DND-41 (cell line): ENCODE measurements at regions not wholly inside any gene's neighbourhood (a gene's known extent, or its start where the extent isn't known, plus 50 kb on each side); places are given as distances from the start of the nearest gene placed in this dataset.

ENCODE experiments used
- EZH2 ChIP-seq: IDR thresholded peaks from 3 replicates; pipeline ENCODE4 v1.6.1; 2012; ENCODE audit warnings: borderline replicate concordance, low read depth, mild to moderate bottlenecking, moderate library complexity, low read length, inconsistent platforms; ENCODE audit not compliant: severe bottlenecking
- TF ChIP-seq, protein P1 (sequence below): IDR thresholded peaks from 2 replicates; pipeline ENCODE4 v1.5.1; 2012; ENCODE audit warnings: borderline replicate concordance, low read length, moderate library complexity, mild to moderate bottlenecking; ENCODE audit not compliant: poor library complexity, severe bottlenecking; ENCODE audit errors: extremely low read depth

DNA sequence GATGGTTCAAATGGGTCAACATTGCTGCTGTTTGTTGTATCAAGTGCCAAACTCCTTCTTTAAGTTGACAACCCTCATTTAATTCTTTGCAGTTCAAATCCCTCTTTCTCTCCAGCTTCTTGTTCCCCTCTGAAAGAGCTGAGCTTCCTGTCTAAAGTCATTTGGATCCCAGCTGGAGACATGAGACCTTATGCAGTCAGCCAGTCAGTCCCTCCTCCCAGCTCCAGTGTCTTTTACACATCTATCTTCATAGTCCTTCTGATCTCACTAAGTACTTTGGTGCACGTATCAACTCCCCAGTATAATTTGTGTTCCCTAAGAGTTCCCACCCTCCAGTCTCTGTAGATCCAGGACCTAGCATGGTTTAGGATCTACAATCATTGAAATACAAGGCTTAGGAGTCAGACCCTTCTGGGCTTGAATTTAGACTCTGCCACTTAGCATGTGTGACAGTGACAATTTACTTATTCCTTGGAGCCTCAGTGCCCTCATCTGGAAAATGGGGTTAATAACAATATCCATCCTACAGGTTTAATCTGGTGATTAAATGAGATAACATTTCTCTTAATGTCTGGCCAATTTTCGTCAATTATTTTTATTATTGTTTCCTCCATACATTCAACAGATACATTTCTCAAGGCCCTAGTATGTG lies 102.8 kb upstream of the SEMA6D start:
- TF ChIP-seq, protein P1, sequence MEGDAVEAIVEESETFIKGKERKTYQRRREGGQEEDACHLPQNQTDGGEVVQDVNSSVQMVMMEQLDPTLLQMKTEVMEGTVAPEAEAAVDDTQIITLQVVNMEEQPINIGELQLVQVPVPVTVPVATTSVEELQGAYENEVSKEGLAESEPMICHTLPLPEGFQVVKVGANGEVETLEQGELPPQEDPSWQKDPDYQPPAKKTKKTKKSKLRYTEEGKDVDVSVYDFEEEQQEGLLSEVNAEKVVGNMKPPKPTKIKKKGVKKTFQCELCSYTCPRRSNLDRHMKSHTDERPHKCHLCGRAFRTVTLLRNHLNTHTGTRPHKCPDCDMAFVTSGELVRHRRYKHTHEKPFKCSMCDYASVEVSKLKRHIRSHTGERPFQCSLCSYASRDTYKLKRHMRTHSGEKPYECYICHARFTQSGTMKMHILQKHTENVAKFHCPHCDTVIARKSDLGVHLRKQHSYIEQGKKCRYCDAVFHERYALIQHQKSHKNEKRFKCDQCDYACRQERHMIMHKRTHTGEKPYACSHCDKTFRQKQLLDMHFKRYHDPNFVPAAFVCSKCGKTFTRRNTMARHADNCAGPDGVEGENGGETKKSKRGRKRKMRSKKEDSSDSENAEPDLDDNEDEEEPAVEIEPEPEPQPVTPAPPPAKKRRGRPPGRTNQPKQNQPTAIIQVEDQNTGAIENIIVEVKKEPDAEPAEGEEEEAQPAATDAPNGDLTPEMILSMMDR = no peak
- no peak for TF ChIP-seq EZH2
